HT1080 (cell line): ENCODE measurements at regions not wholly inside any gene's neighbourhood (a gene's known extent, or its start where the extent isn't known, plus 50 kb on each side); places are given as distances from the start of the nearest gene placed in this dataset.
A peak's percentile ranks its signal among the peaks of the same experiment; 100 is the strongest.

ENCODE experiments used
- DNase-seq: peaks from one replicate; pipeline ENCODE4 v3.0.0-alpha.2; 2015; ENCODE audit warnings: low read depth

- no peak for DNase-seq
Observed at GRCh38 chr6:42512579-42512978, 51.2 kb upstream of the UBR2 start.

GRCh38 chr6:42511803-42512422 is 51.9 kb upstream of the UBR2 start:
- DNase-seq, result no peak

DNA sequence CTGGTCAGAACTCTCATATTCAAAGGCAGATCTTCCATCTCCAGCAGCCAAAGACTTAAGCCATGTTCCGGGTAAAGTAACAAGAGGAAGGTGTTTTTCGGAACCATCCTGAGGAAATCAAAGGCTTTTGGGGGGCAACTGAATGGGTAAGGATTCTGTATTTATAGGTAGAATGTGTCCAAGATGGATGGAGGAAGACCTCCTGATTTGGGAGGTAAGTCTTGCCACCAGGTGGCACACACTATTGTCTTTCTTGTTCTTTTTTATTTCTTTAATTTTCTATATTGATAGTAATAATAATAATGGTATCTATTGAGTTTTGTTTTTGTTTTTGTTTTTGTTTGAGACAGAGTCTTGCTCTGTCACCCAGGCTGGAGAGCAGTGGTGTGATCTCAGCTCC is 53.0 kb upstream of the UBR2 start:
- DNase-seq, result no peak

GRCh38 chr6:42509765-42510164 is 54.1 kb upstream of the UBR2 start:
- DNase-seq, result no peak

GRCh38 chr6:42509256-42509655 is 54.6 kb upstream of the UBR2 start:
- no peak for DNase-seq

DNA sequence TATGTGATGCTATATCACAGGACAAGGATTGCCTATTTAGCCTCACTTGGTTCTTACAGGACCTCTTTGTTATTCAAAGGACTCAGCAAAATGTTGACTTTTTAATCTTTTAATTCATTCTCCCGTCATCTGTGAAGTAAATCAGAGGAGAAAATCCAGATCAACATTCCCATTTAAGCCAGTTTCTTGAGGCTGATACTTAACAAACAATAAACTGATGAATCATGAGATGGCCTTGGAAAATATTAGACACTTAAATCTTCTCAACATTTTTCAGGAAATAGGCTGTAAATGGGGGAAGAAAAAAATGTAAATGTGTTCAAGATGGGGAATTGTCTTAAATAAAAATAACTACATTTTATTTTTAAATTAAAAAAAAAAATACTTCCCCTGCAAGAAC is 55.9 kb upstream of the UBR2 start:
- DNase-seq, result no peak

DNA sequence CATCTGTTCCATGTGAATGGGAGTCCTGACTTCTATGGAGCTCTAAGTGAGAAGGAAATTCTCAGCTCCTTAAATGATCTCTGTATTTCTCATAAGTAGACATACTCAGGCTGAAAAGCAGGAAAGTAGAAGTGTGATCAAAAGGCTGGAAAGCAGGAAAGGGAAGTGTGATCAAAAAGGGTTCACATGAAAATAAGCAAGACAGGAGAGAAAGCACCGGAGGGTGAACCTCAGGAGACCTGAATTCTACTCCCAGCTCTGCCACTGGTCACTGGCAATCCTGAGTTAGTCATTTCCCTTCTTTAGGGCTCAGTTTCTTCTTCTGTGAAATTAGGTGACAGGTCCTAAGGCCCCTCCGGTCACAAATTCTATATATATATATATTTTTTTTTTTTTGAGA is 55.5 kb upstream of the TRERF1 start:
- no peak for DNase-seq

DNA sequence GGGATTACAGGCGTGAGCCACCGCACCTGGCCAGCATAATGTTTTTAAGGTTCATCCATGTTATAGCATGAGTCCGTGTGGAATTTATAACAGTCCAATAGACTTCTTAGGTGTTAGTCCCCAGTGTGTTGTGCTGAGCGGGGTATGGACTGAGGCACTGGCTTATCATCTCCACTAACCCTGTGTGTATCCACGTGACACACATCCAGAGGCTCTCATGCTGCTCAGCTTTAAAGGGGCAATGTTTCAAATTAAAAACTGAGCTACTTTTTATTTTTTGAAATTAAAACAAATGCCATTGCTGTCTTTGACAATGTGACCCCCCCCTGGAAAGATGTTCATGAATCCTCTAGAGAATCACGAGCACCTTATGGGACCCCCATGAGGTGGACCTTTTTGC is 54.3 kb upstream of the TRERF1 start:
- no peak for DNase-seq

DNA sequence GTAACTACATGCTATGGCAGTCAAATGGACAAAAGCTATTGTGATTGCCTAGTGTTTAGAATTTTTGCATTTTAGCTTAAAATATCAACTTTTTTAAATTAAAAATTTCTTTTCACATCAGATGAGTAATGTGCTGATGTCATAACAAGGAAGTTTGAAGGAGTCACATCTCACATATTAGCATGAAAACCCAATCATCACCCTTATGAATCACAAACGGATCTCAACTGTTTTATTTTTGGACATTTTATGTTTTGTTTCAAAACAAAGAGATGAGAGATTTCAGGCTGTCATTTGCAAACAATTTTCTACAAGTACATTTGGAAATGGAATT is 53.6 kb upstream of the TRERF1 start:
- peak; percentile 81 for DNase-seq

DNA sequence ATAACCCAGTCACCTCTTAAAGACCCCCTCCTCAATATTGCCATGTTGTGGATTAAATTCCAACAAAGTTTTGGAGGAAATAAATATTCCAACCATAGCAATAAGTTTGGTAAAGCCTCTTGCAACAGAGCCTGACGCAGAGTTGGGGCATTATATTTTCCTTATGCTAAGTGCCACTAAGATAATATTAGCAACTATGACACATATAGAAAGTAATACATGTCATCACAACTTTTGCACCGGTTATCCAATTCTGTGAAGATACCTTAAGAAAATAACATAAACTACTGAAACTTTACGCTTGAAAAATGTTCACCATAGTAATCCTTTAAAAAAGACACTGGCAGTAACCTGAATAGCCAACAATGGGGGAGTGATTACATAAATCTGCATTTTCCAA is 52.2 kb upstream of the TRERF1 start:
- no peak for DNase-seq

DNA sequence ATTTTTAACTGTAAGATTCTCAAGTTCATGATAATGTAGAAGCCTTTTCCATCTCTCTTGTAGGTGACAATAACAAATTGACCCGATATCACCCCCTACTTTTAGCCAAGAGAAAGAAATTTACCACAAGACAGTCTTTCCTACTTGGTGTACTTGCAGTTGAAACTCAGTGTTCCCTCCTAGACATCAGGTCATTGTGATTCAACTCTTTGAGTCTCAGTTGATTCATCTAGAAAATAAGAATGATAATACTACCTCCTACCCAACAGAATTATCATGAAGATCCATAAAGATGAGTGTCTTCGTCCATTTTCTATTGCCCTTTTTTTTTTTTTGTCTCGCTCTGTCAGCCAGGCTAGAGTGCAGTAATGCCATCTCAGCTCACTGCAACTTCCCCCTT is 51.3 kb upstream of the TRERF1 start:
- DNase-seq, result no peak

GRCh38 chr6:42502127-42502526 is 50.4 kb upstream of the TRERF1 start:
- DNase-seq, result no peak
